GM23338 (cell line): ENCODE measurements at regions not wholly inside any gene's neighbourhood (a gene's known extent, or its start where the extent isn't known, plus 50 kb on each side); places are given as distances from the start of the nearest gene placed in this dataset.

Experiments
- ATAC-seq: fragments of 200-7000 bp; cut with Tn5 transposase; 3 replicates; pipeline ENCODE4 v1.9.1; 2020
- DNase-seq: peaks from one replicate; pipeline ENCODE4 v3.0.0-alpha.2; 2015; ENCODE audit warnings: low spot score
- H2AFZ ChIP-seq: fragments of 200-600 bp; sonication (generic); 2 replicates; pipeline ENCODE4 v1.8.0; 2016; ENCODE audit warnings: antibody characterized with exemption, mild to moderate bottlenecking, moderate library complexity
- H3F3A ChIP-seq: fragments of 200-600 bp; sonication (generic); replicated peaks from 2 replicates; pipeline ENCODE4 v1.8.0; 2017; ENCODE audit warnings: antibody characterized with exemption, mixed run types, low read depth
- H3K27ac ChIP-seq: fragments of 200-600 bp; sonication (generic); 2 replicates; pipeline ENCODE4 v1.6.1; 2016; ENCODE audit warnings: low read depth
- H3K27me3 ChIP-seq: fragments of 200-600 bp; sonication (generic); 2 replicates; pipeline ENCODE4 v1.8.0; 2016; ENCODE audit warnings: mild to moderate bottlenecking, mixed run types, moderate library complexity; ENCODE audit not compliant: insufficient read depth
- H3K36me3 ChIP-seq: fragments of 200-600 bp; sonication (generic); 2 replicates; pipeline ENCODE4 v1.8.0; 2016; ENCODE audit warnings: mild to moderate bottlenecking; ENCODE audit not compliant: insufficient read depth
- H3K4me1 ChIP-seq: fragments of 200-600 bp; sonication (generic); 2 replicates; pipeline ENCODE4 v1.8.0; 2016; ENCODE audit warnings: mild to moderate bottlenecking, moderate library complexity; ENCODE audit not compliant: insufficient read depth
- H3K4me2 ChIP-seq: fragments of 200-600 bp; sonication (generic); 2 replicates; pipeline ENCODE4 v1.7.1; 2017; ENCODE audit warnings: mixed run types
- H3K4me3 ChIP-seq: fragments of 200-600 bp; sonication (generic); 2 replicates; pipeline ENCODE4 v1.6.1; 2016; ENCODE audit warnings: mixed run types
- H3K79me2 ChIP-seq: fragments of 200-600 bp; sonication (generic); replicated peaks from 2 replicates; pipeline ENCODE4 v1.8.0; 2017; ENCODE audit warnings: mild to moderate bottlenecking; ENCODE audit not compliant: insufficient read depth
- H3K9me2 ChIP-seq: fragments of 200-600 bp; sonication (generic); 2 replicates; pipeline ENCODE4 v1.8.0; 2017; ENCODE audit not compliant: insufficient read depth
- H4K20me1 ChIP-seq: fragments of 200-600 bp; sonication (generic); replicated peaks from 2 replicates; pipeline ENCODE4 v1.8.0; 2017; ENCODE audit warnings: mild to moderate bottlenecking; ENCODE audit not compliant: insufficient read depth
- H3K27ac Mint-ChIP-seq: 2 replicates; pipeline ENCODE4 v1.8.0; 2020; ENCODE audit warnings: inconsistent platforms, mild to moderate bottlenecking, moderate library complexity, mixed read lengths
- H3K27me3 Mint-ChIP-seq: 3 replicates; pipeline ENCODE4 v1.8.0; 2022; ENCODE audit warnings: low read depth, mild to moderate bottlenecking, moderate library complexity, mixed read lengths, inconsistent platforms; ENCODE audit not compliant: insufficient read depth, poor library complexity
- H3K36me3 Mint-ChIP-seq: 3 replicates; pipeline ENCODE4 v1.8.0; 2021; ENCODE audit warnings: low read depth, mild to moderate bottlenecking, inconsistent platforms, moderate library complexity, mixed read lengths
- H3K4me1 Mint-ChIP-seq: 3 replicates; pipeline ENCODE4 v1.8.0; 2020; ENCODE audit warnings: mild to moderate bottlenecking, inconsistent platforms, mixed read lengths
- H3K4me3 Mint-ChIP-seq: 3 replicates; pipeline ENCODE4 v1.8.0; 2021; ENCODE audit warnings: moderate library complexity, mild to moderate bottlenecking, inconsistent platforms, mixed read lengths
- H3K9me3 Mint-ChIP-seq: 3 replicates; pipeline ENCODE4 v1.8.0; 2020; ENCODE audit warnings: moderate library complexity, mild to moderate bottlenecking, inconsistent platforms, mixed read lengths
- CREB1 ChIP-seq: fragments of 250-450 bp; sonication (Bioruptor Pico); IDR thresholded peaks from 2 replicates; pipeline ENCODE4 v1.5.0; 2020; ENCODE audit warnings: low read depth, mild to moderate bottlenecking, moderate library complexity
- ETS1 ChIP-seq: IDR thresholded peaks from 2 replicates; pipeline ENCODE4 v1.6.1; 2016; ENCODE audit warnings: antibody characterized with exemption
- EZH2phosphoT487 ChIP-seq: fragments of 200-600 bp; sonication (generic); IDR thresholded peaks from one replicate; pipeline ENCODE4 v1.8.1; 2018; ENCODE audit warnings: antibody characterized with exemption; ENCODE audit not compliant: unreplicated experiment
- JUNB ChIP-seq: IDR thresholded peaks from one replicate; pipeline ENCODE4 v1.6.1; 2016; ENCODE audit warnings: antibody characterized with exemption; ENCODE audit not compliant: unreplicated experiment
- NANOG ChIP-seq: IDR thresholded peaks from 2 replicates; pipeline ENCODE4 v1.6.1; 2016; ENCODE audit warnings: antibody characterized with exemption, borderline replicate concordance
- REST ChIP-seq: IDR thresholded peaks from one replicate; pipeline ENCODE4 v1.6.1; 2018; ENCODE audit warnings: antibody characterized with exemption; ENCODE audit not compliant: unreplicated experiment
- STAT1 ChIP-seq: IDR thresholded peaks from one replicate; pipeline ENCODE4 v1.6.1; 2016; ENCODE audit warnings: antibody characterized with exemption; ENCODE audit not compliant: unreplicated experiment
- ZNF331 ChIP-seq: fragments of 250-450 bp; sonication (Bioruptor Pico); IDR thresholded peaks from 2 replicates; pipeline ENCODE4 v1.5.0; 2020; ENCODE audit warnings: low read depth, mild to moderate bottlenecking, moderate library complexity

GRCh38 chrX:45811326-45811725 lies 610.6 kb upstream of the DIPK2B start (continued):
- TF ChIP-seq REST (no peak), ZNF331 (CRISPR knock-in tag) (no peak), CREB1 (no peak), STAT1 (no peak), ETS1 (no peak), NANOG (no peak)

- Histone ChIP-seq H2AFZ (no peak overlapping the region), H3K4me1 (peaks cover 68% of the 10 kb centered on the region), H3K9me2 (no peaks in the 10 kb centered on the region), H3K27me3 (no peaks in the 10 kb centered on the region), H3K79me2 (peaks cover 100% of the 10 kb centered on the region), H3F3A (no peaks in the 10 kb centered on the region), H3K4me3 (no peak overlapping the region), H3K27ac (peak overlapping the region; percentile 86), H3K4me2 (0 out of 2 replicates have a peak overlapping the region, but pooled peaks have one; percentile 7), H3K36me3 (no peaks in the 10 kb centered on the region), H4K20me1 (peaks cover 13% of the 10 kb centered on the region)
- H3K27ac Mint-ChIP-seq = peak overlapping the region; percentile 82
- peaks cover 80% of the 10 kb centered on the region for H3K4me1 Mint-ChIP-seq
- H3K4me3 Mint-ChIP-seq = no peak overlapping the region
- ATAC-seq (peak; percentile 19; the same call in 1 of the 3 replicates), DNase-seq (peak; percentile 44)
- peaks cover 6% of the 10 kb centered on the region for H3K27me3 Mint-ChIP-seq
- peaks cover 62% of the 10 kb centered on the region for H3K36me3 Mint-ChIP-seq
- no peaks in the 10 kb centered on the region; the same call in 2 of the 3 replicates for H3K9me3 Mint-ChIP-seq
- TF ChIP-seq ETS1 = no peak
- TF ChIP-seq JUNB = no peak
- no peak for TF ChIP-seq EZH2phosphoT487
- TF ChIP-seq REST = no peak
- TF ChIP-seq NANOG = no peak
These were observed 607.1 kb upstream of the DIPK2B start for GRCh38 chrX:45807572-45808425.
